Activated CD4-positive, alpha-beta T cell treated with anti-CD3 and anti-CD28 coated beads, Interleukin-10, Interleukin-2, amounts not matched to agents 100 ng/mL and 50 ng/mL, durations not matched to agents 16 hours and 8 hours (primary cell): ENCODE measurements at regions not wholly inside any gene's neighbourhood (a gene's known extent, or its start where the extent isn't known, plus 50 kb on each side); places are given as distances from the start of the nearest gene placed in this dataset.

Experiments
- DNase-seq: peaks from one replicate; pipeline ENCODE4 v3.0.0-alpha.2; 2020

DNA sequence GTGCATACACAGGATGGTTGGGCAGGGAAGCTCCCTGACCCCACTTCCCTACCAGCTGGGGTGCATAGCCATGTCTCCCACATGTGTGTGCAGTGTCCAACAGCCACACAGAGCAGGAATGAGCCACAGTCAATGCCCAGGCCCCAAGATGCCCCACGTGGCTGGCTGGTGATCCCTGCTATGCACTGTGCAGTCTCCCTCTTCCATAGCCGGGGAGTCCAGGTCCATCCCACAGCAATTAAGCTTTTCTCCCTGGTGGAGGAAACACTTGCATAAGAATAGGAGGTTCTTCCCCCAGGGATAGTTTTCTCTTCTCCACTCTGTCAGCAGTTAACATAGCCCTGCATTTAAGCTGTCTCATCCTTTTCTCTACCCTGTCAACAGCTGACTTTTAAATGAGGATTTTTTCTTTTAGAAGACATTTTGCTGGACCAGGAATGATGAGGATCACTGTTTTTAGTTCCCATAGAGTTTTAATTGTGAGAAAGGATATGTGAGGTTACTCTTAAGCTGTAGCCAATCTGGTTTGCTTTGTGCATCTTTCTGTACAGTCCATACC lies 396.5 kb upstream of the VWC2 start:
- DNase-seq, result no peak

DNA sequence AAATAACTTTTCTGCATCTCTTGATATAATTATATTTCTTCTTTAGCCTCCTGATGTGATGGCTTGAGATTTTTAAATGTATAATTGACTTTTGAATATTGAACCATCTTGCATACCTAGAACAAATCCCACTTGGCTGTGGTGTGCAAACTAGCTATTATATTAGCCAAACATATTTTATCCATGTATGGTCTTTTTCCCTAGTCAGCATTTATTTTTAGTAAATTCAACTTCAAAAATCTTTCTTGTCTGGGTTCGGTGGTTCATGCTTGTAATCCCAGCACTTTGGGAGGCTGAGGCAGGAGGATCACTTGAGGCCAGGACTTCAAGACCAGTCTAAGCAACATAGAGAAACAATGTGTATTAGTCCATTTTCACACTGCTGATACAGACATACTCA lies 386.6 kb upstream of the VWC2 start:
- no peak for DNase-seq

DNA sequence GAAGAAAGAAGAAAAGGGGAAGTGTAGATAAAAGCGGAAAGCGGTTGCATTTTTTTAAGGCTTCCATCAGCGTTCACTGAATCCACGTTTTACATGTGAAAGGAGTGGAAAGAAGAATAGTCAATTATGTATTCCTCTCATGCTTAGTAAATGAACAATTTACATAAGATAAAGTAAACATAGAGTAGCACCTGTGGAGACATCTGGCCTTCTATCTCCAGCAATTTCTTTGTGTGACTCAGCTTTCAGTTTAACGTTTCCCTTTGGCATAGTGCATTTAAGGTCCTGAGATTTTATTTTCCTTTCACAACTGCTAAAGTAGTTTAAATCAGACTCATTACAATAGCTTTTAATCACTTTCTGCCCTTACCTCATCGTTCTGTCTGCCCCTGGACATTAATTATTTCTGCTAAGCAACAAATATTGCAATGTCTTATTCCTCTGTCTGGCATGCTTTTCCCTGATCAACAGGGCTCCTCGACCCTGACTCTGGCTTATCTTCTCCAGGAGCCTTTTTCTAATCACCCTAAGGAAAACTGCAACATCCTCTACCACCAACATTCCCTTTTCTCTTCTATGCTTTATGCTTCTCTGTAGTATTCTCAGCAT lies 383.5 kb upstream of the VWC2 start:
- no peak for DNase-seq

DNA sequence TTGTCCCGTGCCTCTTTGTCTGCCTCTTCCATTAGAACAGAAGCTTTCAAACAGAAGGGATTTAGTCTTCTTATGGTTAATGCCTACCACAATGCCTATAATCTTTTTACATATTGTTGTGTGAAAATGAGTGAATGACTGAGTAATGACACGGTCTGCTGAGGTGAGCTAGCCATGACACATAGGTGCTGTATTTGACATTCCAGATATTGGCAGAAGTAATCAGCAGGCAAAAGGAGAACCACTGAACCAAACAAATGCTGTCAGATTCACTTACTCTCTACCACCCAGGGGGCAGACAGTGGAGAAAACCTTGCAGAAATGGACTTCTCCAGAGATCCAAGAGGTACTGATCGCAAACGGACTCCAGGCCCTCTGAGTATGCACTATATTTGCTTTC lies 377.2 kb upstream of the VWC2 start:
- DNase-seq, result no peak

DNA sequence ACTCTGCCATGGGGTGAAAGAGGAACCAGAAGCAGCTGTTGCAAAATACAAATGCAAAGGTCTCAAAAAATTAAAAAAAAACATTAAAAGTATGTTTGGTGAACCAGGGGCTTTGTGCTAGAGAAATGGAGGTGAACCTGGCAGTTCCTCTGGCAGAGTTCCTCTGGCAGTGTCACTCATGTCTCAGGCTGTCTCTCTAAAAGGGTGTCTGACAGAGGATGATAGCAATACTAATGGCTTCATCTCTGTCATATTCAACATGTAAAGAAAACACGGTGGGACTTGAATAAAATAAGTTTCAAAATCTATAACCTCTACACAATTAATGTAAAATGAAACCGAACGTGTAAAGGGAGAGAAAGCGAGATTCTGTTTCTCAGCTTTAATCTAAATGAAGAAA lies 375.7 kb upstream of the VWC2 start:
- DNase-seq, result no peak

DNA sequence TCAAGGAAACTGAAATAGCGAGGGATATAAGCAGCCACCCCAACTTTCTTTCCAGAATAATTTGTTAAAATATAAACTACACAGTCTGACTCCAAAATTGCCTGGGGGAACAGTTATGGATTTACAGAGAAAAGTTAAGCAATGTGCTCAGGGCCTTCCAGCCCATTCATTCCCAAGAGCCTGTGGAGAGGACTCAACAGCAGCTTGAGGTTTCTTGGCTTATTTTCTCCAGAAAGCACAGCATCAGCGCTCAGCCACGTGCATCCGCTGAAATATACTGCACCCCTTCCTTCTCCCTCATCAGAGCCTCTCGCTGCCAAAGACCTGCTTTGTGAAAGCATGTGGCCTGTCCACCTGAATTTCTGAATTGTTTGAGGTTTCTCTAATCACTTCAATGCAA lies 375.2 kb upstream of the VWC2 start:
- no peak for DNase-seq

DNA sequence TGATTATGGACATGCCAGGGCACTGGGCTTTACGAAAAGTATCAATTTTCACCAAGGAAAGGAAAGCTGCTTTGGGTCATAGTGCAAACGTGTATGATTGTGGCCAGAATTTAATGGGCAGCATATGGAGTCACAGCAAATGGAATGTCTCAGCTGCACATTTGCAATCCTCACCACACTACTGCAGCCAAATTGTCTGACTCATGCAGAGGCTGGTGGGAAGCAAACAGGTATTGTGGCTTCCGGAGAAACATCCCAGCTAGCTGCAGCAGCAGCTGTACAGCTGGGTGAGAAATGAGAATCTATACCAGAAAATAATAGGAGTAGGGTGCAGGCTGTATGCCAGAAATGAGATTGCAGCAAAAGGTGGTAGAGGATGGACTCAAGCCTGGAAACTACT lies 374.7 kb upstream of the VWC2 start:
- DNase-seq, result no peak

DNA sequence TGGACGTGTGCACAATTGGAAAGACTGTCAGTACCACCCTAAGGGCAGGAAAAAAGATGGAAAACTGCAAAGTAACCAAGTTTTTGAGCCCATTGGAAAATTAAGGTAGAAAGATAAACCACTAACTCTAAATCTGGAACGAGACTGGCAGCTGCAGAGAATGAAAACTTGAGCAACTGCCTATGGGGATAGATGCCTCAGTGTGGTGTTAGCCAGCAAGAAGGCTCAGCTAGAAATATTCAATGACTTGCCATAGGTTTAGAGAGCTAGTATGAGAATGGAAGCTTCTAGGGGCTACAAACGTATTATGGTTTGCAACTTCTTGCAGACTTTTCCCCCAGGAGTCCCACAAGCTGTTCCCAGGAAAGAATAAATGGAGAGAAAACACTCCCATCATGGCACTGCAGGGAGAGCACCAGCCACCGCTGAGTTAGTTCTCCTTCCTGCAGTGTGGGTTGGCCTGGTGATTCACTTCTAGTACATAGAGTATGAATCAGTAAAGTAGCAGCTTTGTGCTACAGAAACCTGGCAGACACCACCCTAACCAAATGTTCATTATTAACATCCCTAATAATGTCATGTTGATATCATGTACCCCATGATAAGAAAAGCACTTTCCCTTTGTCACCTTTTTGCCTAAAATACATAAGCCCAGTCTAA lies 372.4 kb upstream of the VWC2 start:
- DNase-seq, result no peak

DNA sequence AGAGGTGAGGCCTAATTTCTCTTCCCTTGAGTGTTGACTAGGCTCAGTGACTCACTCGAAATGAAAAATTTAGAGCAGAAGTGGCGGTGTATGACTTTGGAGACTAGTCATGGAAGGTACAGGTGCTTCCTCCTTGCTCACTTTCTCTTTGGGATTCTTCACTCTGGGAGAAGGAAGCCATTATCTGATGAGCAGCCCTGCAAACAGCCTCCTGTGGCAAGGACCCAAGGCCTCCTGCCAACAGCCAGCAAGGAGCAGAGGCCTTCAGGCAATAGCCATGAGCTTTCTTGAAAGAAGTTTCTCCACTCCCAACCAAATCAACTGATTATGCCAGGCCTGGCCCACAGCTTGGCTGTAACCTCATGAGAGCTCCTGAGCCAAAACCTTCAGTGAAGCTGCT lies 369.6 kb upstream of the VWC2 start:
- DNase-seq, result no peak

DNA sequence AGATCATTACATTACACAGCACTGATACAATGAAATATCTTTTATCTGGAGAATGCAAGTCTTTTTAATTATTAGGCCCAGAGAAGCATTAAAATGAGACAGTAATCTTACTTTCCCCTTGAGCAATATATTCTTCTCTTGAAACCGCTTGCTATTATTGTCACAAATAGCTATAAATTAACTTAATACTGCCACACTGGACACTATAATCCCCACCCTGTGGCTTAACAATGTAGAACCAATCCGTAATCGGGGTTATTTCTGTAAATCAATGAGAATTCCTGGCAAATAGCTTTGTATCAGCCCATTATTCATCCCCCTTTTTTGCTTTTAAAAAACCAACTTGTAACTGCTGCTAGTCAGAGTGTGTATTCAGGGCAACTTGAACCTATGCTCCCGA lies 366.2 kb upstream of the VWC2 start:
- no peak for DNase-seq

DNA sequence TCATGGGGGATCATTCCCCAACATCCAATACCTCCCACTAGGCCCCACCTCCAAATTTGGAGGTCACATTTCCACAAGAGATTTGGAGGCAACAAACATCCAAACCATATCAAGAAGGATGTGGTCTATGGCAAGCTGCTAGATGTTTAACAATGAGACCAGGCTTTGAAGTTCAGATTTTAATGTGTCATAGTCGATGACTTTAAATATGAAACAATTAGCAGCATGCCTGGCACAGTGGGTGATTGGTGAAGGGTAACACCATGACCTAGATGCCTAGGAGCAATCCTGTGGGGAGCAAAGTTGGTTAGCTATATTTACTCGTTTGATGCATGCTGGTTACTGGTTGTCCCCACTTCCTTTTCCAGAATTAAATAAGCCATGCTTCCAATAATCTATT lies 356.4 kb upstream of the VWC2 start:
- no peak for DNase-seq

DNA sequence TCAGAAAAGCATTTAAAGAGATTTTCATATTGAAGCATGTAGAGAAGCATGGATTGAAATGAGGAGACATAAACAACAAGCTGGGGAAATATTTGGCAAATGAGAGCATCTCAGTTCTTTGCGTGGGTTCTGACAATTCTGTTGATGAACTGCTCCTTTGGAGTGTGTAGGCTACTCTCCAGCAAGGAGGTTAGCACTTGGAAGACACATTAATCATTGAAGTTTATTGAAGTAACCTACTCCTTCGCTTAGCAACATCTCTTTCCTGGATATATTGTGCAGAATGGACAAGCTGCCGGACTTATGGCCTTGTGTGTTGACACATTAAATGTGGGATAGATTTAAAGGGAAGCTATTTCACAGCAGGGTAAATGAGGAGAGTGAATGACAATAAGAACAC lies 354.5 kb upstream of the VWC2 start:
- DNase-seq, result no peak

DNA sequence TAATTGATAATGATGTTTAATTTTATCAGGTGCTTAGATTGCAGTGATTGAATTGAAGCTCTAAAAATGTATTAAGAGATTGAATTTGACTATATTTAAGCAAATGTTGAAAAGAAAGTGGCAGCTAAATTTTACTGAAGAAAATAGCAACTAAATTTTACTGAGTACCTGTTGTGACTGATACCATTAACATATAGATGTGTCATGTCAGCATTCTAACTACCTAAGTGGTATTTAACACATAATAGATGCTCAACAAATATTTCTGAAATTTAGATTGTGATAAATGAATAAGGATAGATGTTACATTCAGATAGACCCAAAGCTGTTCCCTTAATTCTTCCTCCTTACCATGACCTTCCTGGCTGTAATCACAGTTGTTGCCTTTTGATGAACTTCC lies 350.9 kb upstream of the VWC2 start:
- no peak for DNase-seq

DNA sequence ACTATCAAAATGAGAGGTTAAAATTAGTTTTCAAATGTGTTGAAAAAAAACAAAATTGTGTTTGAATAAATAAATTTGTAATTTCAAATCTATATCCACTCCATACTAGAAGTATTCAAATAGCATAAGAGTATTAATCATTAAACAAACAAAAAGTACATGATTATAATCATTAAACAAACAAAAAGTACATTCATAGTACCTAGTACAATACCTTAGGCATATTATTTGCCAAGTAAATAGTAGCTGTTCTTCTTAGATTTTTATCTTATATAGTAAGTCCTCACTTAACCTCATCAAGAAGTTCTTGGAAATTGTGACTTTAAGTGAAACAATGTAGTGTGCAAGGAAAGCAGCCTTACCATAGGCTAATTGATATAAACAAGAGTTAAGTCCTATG lies 349.3 kb upstream of the VWC2 start:
- no peak for DNase-seq

DNA sequence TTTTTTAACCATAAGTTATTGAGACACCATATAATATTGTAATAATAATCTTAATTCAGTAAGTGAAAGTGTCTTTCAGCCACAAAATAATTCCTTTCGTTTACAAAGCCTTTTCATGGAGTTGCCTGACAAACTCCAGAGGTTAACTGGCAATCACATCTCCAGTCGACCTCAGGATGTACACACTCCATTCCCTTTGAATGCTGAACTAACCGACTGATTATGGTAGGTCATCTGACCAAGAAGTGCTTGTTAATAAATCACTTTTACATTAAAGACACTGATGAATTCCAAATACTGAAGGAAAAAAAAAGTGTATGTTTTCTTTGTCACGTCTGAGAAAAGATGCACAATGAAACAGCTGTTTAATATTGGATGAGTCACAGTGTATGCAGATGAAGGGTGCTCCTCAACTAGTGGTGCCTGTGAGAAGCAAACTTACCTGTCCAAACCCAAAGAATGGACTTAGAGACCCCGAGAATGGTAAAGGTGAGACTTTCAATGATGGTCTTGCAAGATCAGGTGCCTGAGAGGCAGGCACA lies 348.1 kb upstream of the VWC2 start:
- no peak for DNase-seq

DNA sequence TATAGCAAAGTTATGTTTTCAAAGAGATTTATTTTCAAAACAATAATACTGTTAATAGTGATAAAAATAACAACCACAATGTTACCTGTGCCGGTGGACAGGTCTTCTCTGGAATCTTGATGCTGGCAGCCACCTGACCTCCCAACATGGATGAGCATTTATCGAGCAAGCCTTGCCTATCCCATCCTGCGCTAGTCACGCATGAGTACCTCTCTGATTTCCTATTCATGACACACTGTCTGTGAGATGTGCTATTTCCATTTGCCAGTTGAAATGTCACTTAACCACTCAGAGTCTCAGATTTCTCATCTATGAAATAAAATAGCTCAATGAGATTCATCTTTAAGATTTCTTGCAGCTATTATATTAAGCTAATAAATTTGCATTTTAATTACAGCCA lies 341.2 kb upstream of the VWC2 start:
- DNase-seq, result no peak

DNA sequence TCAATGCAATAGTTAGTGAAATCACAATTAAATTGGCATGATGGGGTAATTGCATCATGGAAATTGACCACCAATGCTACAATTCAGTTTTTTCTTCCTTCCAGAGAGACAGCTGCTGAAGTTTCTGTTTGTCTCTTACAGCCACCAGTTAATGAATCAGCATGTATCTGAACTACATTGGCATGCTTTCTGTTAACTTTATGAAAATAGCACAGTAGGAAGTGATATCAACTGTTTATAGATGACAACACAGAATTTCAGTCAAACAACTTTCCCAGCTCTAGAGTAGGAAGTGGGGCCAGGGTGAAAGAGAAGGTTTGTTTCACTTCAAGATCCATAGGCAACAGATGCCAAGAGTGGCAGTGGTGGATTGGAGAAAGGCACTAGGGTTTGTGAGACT lies 339.6 kb upstream of the VWC2 start:
- DNase-seq, result no peak

DNA sequence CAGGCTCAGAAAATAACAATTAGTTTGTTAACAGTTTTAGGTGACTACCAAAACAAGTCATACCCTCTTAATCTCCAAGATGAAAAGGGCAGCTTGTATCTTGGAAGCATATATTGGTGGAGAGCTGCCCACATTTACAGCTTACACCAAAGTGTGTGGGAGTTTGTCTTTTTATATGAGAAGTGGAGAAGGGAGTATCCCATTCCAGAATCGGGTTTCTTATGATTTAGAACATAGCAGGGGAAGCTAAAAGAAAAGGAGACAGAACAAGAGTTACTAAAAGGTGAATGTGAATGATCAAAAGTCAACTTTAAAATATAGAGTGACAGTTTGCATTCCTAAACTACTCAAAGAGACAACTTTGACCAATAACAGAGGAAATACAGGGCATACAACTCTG lies 338.6 kb upstream of the VWC2 start:
- no peak for DNase-seq

DNA sequence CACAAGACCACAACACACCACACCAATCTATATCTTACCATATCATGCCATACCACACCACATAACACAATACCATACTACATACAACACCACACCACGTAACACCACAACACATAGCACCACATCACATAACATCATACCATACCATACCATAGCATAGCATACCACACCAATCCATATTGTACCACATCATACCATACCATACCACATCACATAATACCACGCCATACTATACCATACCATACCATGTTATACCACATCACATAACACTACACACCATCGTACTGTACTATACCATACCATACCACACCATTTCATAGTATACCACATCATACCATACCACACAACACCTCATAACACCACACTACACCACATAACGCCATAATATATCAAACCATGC lies 335.2 kb upstream of the VWC2 start:
- DNase-seq, result no peak

DNA sequence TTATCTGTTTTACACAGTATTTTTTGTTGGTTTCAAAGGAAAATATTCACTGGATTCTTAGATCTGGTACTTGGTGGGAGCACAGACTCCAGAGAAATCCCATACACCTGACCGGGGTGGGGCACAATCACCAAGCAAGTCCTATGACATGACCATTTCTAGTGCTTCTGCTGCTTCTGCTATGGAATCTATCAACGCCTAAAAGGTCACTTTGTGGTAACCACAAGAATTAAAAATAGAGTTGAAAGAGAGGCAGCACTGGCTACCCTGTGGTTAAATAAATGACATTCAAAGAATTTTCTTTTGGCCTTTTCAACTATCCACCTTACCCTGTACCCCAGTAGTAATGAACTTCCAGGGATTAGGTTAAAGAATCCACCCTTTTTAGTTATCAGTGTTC lies 329.9 kb upstream of the VWC2 start:
- no peak for DNase-seq

DNA sequence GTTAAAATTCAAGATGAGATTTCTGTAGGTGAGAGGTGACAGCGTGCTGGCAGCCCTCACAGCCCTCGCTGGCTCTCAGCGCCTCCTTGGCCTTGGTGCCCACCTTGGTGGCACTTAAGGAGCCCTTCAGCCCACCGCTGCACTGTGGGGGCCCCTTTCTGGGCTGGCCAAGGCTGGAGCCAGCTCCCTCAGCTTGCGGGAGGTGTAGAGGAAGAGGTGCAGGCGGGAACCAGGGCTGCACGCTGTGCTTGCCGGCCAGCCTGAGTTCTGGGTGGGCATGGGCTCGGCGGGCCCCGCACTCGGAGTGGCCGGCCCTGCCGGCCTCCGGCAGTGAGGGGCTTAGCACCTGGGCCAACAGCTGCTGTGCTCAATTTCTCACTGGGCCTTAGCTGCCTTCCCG lies 320.0 kb upstream of the VWC2 start:
- DNase-seq, result no peak

DNA sequence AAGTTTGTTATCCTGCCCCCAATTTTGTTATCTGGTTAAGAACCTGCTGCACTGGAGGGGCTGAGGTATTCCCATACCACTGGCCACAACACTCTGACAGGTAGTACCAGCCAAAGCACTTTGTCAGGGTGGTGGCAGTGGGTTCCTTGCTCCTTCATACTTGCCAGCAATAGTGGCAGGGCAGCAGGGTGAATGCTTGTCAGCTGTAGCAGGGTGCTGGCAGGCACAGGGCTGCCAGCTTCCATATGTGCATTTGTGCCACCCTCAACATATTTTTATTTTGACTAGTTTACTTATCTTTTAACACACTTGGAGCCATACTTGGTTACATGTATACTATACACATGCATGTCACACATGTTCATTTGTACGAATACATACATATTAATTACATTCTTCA lies 294.0 kb upstream of the VWC2 start:
- no peak for DNase-seq

DNA sequence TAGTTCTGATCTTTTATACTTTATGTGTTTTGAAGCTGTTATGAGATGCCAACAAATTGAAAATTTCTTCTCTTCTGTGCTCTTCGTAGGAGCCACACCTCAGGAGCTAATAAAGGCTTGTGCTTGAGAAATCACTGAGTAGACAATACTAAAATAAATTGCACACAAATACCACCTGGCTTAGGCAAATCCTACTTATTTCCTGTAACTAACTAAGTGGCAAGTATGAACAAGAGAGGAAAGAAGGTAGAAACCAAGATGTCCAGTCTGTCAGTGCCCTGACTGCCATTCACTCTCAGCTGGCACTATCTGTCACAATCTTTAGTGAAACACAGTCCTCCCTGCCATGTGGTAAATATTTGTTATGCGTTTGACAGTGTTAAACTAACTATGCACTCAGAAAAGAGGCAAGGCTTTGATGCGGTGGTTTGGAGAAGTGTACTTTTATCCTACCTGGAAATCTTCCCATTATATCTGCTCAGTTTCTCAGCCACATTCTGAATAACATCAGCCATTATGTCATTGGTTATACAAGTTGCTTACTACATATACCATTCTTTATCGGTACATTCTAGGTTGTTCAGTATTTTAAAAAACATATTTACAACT lies 293.4 kb upstream of the VWC2 start:
- DNase-seq, result no peak

DNA sequence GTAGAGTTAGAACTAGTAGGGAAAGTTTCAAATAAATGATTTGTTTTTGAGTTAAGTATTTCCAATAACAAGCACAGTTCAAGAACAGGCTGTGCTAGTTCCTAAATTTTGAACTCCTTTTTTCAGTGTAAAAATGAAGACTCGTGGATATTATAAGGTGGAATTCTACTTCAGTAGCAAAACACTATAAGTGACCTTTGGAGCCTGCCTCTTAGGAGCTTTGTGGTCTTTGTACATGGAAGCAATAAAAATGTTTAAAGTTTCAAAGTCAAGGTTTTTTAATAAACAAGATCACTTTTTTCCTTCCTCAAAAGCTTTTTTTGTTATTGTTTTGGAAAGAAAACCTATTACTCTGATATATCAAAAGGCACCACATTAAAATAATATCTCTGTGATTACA lies 292.4 kb upstream of the VWC2 start:
- no peak for DNase-seq
